KMS-11 (cell line): ENCODE measurements at regions not wholly inside any gene's neighbourhood (a gene's known extent, or its start where the extent isn't known, plus 50 kb on each side); places are given as distances from the start of the nearest gene placed in this dataset.

Experiments used
- H2AFZ ChIP-seq: fragments of 200-600 bp; sonication (generic); 2 replicates; pipeline ENCODE4 v1.6.1; 2016; ENCODE audit warnings: antibody characterized with exemption, mixed run types, low read depth
- H3K27ac ChIP-seq: fragments of 200-600 bp; sonication (generic); 2 replicates; pipeline ENCODE4 v1.6.1; 2016; ENCODE audit warnings: mild to moderate bottlenecking, mixed run types
- H3K27me3 ChIP-seq: fragments of 200-600 bp; sonication (generic); 2 replicates; pipeline ENCODE4 v1.6.1; 2017; ENCODE audit warnings: mild to moderate bottlenecking, low read depth, mixed run types, moderate library complexity; ENCODE audit not compliant: insufficient read depth
- H3K36me3 ChIP-seq: fragments of 200-600 bp; sonication (generic); 2 replicates; pipeline ENCODE4 v1.6.1; 2017; ENCODE audit warnings: mild to moderate bottlenecking, mixed run types; ENCODE audit not compliant: insufficient read depth
- H3K4me1 ChIP-seq: fragments of 200-600 bp; sonication (generic); 2 replicates; pipeline ENCODE4 v1.6.1; 2016; ENCODE audit warnings: mild to moderate bottlenecking, low read depth, mixed run types; ENCODE audit not compliant: poor library complexity, severe bottlenecking
- H3K4me2 ChIP-seq: fragments of 200-600 bp; sonication (generic); 2 replicates; pipeline ENCODE4 v1.7.0; 2016; ENCODE audit warnings: mild to moderate bottlenecking, mixed run types
- H3K4me3 ChIP-seq: fragments of 200-600 bp; sonication (generic); IDR thresholded peaks from 2 replicates; pipeline ENCODE4 v1.6.1; 2017; ENCODE audit warnings: low read depth, low read length, mixed read lengths; ENCODE audit not compliant: insufficient read depth
- H3K79me2 ChIP-seq: fragments of 200-600 bp; sonication (generic); 2 replicates; pipeline ENCODE4 v1.6.1; 2016; ENCODE audit warnings: low read depth, mixed run types; ENCODE audit not compliant: insufficient read depth
- H3K9ac ChIP-seq: fragments of 200-600 bp; sonication (generic); 2 replicates; pipeline ENCODE4 v1.6.1; 2016; ENCODE audit warnings: mild to moderate bottlenecking, mixed run types
- H4K20me1 ChIP-seq: fragments of 200-600 bp; sonication (generic); 2 replicates; pipeline ENCODE4 v1.6.1; 2016; ENCODE audit warnings: mild to moderate bottlenecking, mixed run types; ENCODE audit not compliant: insufficient read depth
- CTCF ChIP-seq: fragments of 200-600 bp; sonication (generic); conservative IDR thresholded peaks from 2 replicates; pipeline ENCODE4 v1.6.1; 2017; ENCODE audit warnings: low read depth, mild to moderate bottlenecking, antibody characterized with exemption, low read length, moderate library complexity, mixed read lengths

DNA sequence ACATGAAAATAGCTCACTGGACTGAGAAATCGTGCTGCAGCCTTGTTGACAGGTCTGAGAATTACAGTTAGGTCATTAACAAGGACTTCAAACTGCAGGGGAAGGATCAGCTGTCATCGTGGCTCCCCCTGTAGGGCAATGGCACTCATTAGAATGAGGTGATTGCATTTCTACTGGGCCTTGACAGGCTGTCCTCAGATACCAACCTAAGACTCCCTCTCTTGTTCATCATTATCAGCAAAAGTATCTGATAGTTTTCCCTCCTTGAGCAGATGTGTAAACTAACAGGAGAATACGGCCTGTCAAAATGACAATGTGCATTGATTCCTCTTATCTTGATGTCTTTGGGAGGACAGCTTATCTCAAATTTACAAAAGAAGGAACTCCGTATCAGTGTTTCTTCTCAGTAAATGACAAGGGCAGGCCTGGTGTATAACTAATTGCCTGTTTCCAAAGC lies 648.5 kb upstream of the LRRN3 start:
- H3K36me3 ChIP-seq, result no peaks in the 10 kb centered on the region
- H3K27ac ChIP-seq, result no peak overlapping the region
- no peak overlapping the region for H3K4me2 ChIP-seq
- no peak overlapping the region for H2AFZ ChIP-seq
- no peaks in the 10 kb centered on the region for H3K79me2 ChIP-seq
- no peak overlapping the region for H3K9ac ChIP-seq
- H3K4me3 ChIP-seq, result no peak overlapping the region
- no peaks in the 10 kb centered on the region for H3K4me1 ChIP-seq
- TF ChIP-seq CTCF, result peak; percentile 38
- H4K20me1 ChIP-seq, result no peaks in the 10 kb centered on the region
- H3K27me3 ChIP-seq, result no peaks in the 10 kb centered on the region

DNA sequence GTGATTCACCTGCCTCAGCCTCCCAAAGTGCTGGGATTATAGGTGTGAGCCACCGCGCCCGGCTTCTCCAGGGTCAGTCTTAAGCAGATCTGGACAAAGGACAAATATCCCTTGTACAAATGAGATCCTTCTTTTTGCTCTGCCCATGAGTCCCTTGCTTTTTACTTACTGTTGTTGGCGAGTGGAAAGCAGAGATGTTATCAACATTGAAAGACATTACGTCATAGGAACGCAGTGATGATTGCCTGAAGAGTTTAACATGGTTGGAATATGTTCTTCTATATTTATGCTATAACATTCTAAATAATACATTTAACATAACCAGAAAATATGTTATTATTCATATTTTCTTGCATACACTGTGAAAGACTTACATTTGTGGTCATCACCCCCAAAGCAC lies 644.3 kb upstream of the LRRN3 start:
- H4K20me1 ChIP-seq, result no peaks in the 10 kb centered on the region
- H3K4me3 ChIP-seq, result no peak overlapping the region
- no peak overlapping the region for H3K9ac ChIP-seq
- H3K79me2 ChIP-seq, result no peaks in the 10 kb centered on the region
- no peak overlapping the region for H3K27ac ChIP-seq
- no peak for TF ChIP-seq CTCF
- H3K4me1 ChIP-seq, result no peaks in the 10 kb centered on the region
- H3K36me3 ChIP-seq, result no peaks in the 10 kb centered on the region
- H3K4me2 ChIP-seq, result no peak overlapping the region
- H2AFZ ChIP-seq, result no peak overlapping the region
- no peaks in the 10 kb centered on the region for H3K27me3 ChIP-seq

GRCh38 chr7:110448918-110449317 lies 642.0 kb upstream of the LRRN3 start:
- TF ChIP-seq CTCF, result no peak
- H3K4me2 ChIP-seq, result no peak overlapping the region
- H3K4me3 ChIP-seq, result no peak overlapping the region
- no peaks in the 10 kb centered on the region for H3K36me3 ChIP-seq
- no peak overlapping the region for H3K9ac ChIP-seq
- no peaks in the 10 kb centered on the region for H3K27me3 ChIP-seq
- no peaks in the 10 kb centered on the region for H3K4me1 ChIP-seq
- H4K20me1 ChIP-seq, result no peaks in the 10 kb centered on the region
- no peak overlapping the region for H3K27ac ChIP-seq
- no peaks in the 10 kb centered on the region for H3K79me2 ChIP-seq
- no peak overlapping the region for H2AFZ ChIP-seq

GRCh38 chr7:110454713-110455112 lies 636.2 kb upstream of the LRRN3 start:
- Histone ChIP-seq H3K36me3 (no peaks in the 10 kb centered on the region), H3K27me3 (no peaks in the 10 kb centered on the region), H3K79me2 (no peaks in the 10 kb centered on the region), H3K4me3 (no peak overlapping the region), H2AFZ (peak overlapping the region; percentile 53; the same call in 1 of the 2 replicates), H3K27ac (peak overlapping the region; percentile 5; the same call in 1 of the 2 replicates), H4K20me1 (no peaks in the 10 kb centered on the region), H3K4me1 (peaks cover 13% of the 10 kb centered on the region), H3K4me2 (peak overlapping the region; percentile 52), H3K9ac (no peak overlapping the region)
- TF ChIP-seq CTCF, result no peak
